ENCODE measurements at regions not wholly inside any gene's neighbourhood (a gene's known extent, or its start where the extent isn't known, plus 50 kb on each side); places are given as distances from the start of the nearest gene placed in this dataset.

DNA sequence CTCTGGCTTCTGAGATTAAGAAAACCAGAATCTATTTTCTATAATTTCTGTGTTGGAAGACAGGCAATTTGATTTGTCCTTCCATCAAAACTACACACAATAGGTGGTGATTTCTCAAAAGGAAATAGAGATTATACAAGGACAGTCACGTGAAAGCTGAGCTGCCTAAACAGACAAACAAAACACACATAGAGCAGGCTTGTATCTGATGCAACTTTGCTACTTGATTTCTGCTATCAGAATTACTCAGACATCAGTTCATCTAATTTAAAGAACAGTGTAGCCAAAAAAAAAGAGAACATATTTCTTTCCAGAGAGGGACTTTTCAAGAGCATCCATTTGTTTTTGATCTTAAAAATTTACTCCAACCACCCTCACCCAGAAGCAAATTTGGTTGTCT, 2128.3 kb upstream of the C9orf72 start:
- FAIRE-seq (no peak), DNase-seq (ENCODE audit: insufficient read length, low spot score) (no peak)

DNA sequence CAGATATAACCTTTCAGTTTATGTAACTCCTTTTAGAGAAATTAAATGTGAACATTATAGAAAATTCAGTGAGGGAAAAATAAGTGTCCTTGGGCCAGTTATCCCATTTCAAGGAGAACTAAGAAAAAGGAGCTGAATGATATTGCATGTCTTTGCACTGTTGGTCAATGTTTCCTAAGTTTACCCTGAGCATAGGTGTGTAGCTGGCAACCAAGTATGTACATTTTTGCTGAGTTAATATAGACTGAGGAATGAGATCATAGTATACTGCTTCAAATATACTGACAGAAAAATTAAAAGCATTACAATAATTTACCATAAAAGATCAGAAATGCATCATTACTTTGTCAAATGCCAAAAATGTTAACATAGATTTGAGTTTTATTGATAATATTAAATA, 2128.7 kb upstream of the C9orf72 start:
- FAIRE-seq (no peak), DNase-seq (ENCODE audit: insufficient read length, low spot score) (no peak)

DNA sequence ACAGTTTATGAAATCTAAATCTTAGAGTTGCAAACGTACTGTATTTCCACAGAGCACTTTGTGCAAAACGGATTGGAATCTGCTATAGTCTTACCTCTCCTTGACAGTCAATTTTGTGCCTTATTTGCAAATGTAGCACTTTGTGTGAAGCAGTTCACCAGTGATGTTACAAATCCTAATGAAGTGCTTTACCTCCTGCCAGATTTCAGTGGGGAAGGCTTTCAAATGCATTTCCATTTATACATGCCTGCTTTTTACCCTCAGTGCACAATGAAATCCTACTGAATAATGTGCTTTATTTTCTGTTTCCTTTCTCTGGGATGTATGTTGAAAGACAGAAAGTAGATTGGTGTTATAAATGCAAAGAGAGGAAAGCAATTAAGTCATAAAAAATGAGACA, 2141.6 kb upstream of the C9orf72 start:
- no peak for DNase-seq (ENCODE audit: insufficient read length, low spot score)
- no peak for FAIRE-seq

DNA sequence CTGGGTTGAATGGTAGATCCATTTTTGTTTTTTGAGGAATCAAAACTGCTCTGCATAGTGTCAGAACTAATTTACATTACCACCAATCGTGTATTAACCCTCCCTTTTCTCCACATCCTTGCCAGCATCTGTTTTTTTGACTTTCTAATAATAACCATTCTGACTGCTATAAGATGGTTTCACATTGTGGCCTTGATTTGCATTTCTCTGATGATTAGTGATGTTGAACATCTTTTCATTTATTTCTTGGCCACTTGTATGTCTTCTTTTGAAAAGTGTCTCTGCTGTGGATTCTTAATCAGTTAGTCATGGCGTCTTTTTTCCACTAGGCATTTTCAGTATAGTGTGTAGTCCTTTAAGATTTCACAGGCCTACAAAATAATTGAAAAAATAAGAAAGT, 2144.3 kb upstream of the C9orf72 start:
- DNase-seq (ENCODE audit: insufficient read length, low spot score), result no peak
- FAIRE-seq, result no peak

DNA sequence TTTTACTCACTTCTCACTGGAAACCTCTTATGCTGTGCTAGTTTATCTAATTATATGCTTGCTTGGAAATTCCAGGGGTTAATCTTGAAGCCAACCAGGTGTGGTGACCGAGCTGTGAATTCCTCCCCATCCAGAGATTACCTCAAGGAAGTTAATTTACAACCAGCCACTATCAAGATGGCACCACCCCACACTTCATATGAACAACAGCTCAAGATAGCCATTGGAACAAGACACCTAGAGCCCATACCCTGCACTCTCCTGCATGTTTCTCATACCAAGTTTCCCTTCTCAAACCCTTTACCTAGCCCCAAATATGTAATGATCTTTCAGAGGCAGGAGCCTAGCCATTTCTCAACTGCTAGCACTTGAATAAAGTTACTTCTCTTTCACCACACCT, 2156.9 kb upstream of the C9orf72 start:
- FAIRE-seq (no peak), DNase-seq (ENCODE audit: insufficient read length, low spot score) (no peak)

DNA sequence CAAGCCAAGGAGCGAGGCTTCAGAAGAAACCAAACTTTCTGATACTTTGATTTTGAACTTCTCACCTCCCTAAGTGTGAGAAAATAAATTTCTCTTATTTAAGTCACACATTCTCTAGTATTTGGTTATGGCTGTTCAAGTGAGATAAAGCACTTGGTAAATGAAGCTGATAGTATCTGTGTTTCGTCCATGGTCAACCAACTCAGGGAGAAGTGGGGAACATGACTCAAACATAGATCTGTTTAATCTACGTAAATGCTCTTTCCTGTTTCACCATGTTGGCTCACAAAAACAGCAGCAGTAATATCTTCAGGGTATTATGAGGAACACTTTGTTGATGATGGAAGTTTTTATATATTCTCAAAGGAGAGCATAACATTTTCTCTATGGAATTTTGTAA, 2167.2 kb upstream of the C9orf72 start:
- no peak for FAIRE-seq

DNA sequence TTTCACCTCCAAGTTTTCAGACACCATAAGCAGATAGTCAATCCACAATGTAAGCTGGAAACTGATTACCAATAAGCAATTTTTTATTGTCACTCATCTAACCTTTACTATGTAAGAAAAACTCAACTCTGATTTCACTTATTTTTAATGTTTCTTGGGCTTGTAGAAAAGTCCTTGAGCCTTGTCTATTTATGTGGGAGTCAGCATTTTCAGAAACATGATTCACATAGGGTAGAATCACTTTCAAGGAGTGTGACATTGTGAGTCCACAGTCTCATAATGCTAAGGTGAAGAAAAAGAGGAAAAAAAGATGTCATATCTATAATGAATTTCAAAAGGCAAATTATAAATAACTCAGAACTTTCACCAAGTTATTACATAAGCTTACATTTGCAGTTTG, 2167.9 kb upstream of the C9orf72 start:
- DNase-seq (ENCODE audit: insufficient read length, low spot score), result no peak
- FAIRE-seq, result no peak

More for the DNA sequence above, 2167.2 kb upstream of the C9orf72 start:
- DNase-seq (ENCODE audit: insufficient read length, low spot score), result no peak

DNA sequence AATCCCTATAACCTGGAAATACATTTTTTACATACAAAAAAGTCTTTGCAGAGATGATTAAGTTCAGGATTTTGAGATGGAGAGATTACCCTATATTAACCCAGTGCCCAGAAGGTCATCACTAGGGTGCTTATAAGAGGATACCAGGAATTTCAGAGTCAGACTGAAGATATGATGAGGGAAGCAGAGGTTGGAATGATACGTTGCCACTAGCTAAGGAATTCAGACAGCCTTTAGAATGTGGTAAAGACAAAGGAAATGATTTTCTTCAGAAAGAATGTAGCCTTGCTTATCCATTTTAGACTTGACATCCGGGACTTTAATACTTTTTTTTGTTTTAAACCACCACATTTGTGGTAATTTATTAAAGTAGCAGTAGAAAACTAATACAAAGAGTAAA, 2176.8 kb upstream of the C9orf72 start:
- DNase-seq (ENCODE audit: insufficient read length, low spot score) (no peak), FAIRE-seq (no peak)

DNA sequence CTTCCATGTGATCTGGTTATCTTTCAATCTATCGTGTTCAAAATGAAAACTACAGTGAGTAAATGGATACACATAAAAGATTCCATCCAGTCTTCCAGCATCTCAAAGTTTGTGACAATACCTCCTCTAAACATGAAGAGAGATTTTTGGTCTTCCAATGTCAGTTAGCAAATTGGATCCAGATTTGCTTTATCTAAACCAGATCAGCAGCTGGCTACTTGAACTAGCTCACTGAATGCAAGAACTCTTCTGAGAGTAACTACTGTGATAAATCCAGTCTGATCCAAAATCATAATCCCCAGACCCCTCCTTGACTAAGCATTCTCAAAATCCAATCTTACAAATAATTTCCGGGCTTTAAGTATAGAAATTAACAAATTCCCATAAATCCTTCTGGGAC, 2177.9 kb upstream of the C9orf72 start:
- DNase-seq (ENCODE audit: insufficient read length, low spot score), result no peak

DNA sequence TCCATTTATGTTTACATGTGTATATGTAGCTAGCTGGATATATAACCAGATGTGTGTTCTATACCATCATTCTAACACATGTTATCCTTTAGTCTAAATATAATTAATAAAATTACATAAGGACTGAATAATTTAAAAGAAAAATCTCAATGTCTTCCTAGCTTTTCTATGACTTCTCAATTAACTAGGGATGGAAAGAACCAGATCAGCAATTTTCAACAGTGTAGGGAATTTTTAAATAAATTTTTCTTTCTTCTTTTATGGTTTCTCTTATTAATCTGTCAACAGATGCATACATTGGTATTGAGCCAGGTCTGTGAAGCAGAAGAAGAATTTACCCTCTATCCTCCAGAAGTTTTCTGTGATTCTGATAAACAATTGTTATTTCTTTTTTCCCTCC, 2180.4 kb upstream of the C9orf72 start:
- FAIRE-seq (no peak), DNase-seq (ENCODE audit: insufficient read length, low spot score) (no peak)

More for the DNA sequence above, 2177.9 kb upstream of the C9orf72 start:
- no peak for FAIRE-seq

DNA sequence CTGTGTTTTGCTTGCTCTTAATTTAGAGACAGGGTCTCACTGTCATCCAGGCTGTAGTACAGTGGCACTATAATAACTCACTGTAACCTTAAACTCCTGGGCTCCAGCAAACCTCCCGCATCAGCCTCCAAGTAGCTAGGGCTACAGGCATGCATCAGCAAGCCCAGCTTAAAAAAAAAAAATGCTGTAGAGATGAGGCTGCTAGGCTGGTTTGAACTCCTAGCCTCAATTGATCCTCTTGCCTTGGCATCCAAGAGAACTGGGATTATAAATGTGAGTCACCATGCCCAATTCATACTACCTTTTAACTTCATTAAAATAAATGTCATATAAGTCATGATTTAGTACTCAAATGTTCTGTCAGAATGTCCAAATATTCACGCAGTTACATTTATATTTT, 2195.7 kb upstream of the C9orf72 start:
- no peak for FAIRE-seq
- no peak for DNase-seq (ENCODE audit: insufficient read length, low spot score)

DNA sequence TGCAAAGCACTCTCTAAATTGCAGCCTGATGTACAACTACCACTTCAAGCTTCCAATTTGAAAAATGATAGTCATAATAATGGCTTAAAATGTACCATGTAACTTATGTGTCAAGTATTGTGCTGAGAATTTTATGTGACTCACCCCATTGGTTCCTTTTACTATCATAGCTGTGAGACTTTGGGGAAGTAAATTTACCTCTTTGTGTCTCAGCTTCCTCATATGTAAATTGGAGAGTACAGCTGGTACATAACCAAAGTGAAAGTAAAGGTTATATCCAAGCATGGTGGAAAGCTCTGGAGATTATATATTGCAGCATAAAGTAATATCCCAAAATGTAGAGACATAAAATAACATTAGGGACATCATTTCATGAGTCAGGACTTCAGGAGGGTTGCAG, 2200.4 kb upstream of the C9orf72 start:
- DNase-seq (ENCODE audit: insufficient read length, low spot score) (no peak), FAIRE-seq (no peak)

DNA sequence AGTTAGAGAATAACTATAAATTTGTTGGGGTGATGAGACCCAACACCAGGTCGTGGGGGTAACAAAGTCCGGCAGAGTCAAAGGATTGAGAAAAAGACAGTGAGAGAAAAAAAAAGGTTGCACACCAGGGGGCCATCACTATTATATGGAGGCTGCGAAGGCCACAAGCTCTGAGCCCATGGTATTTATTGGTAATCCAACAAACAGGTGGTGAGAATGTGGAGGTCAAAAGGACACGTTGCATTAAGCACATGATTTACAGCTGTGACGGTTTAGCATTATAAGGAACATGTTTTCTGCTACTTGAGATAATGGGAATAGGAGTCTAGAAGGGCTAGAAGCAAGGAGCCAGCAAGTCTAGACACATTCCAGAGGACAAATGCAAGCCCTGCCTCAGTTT, 2202.2 kb upstream of the C9orf72 start:
- no peak for FAIRE-seq
- DNase-seq (ENCODE audit: insufficient read length, low spot score), result no peak

DNA sequence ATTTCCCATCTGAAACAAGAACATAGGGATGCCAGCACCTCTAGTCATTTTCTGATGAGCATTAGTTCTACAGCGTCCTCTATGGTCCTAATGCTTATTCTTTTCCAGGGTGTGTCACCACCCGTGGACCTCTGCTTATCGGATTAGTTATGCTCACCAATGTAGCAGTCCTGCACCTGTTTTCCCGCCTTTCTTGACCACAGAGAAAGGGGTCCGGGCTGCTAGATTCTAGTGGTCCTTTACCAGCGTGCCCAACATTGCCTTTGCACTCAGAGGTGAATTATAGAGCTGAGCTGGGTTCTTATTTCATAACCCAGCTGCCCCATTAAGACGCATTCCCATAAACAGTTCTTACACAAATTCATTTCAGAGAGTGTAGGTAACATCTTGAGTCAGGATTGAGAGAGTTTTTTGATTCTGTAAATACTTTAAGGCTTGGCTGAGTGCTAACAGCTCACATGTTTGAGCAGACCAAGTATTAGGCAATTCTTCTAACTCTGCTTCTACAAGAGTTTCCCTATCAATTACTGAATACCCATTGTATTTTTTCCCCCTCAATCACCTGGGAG, 2205.1 kb upstream of the C9orf72 start:
- DNase-seq (ENCODE audit: insufficient read length, low spot score) (no peak), FAIRE-seq (no peak)

DNA sequence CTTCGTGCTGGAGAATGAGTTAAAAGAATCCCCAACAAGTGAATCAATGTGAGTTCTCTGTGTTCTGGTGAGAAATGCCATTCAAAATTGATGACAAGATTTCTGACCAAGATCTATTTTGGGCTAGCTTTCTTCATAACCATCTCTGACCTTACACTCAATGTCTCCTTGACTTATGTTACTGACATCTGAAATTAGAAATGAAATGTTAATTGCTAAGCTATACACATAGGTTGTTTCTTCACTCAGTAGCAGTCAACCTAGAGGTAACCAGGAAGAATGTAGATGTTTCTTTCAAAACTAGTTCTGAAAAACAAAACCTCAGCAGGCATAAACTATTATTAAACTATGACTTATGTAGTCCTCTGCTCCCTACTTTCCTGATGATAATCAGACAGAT, 2220.7 kb upstream of the C9orf72 start:
- FAIRE-seq (no peak), DNase-seq (ENCODE audit: insufficient read length, low spot score) (no peak)

DNA sequence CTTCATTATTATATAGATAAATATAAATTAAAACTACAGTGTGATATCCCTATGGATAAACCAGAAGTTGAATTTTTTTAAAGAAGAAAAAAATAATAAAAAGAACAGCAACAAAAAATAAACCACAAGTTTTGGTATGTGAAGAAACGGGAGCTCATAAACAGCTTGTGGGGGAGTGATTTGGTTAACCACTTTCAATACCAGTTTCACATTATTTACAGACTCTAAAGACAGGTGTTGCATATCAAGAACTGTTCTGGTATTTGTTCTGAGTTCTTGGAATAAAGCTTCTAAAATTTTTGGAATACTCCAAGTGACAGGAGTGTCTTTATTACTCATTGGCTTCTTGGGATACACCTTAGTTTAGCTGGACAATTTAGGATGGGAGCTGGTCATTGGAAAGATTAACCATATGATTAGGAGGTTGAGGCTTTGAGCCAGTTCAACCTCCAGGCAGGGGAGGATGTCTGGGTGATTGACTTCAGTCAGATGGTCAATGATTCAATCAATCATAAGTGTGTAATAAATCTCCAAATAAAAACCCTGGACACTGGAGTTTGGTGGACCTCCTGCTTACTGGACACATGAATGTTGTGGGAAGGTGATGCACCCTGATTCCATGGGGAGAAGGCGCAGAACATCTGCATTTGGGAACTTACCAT, 2223.1 kb upstream of the C9orf72 start:
- DNase-seq (ENCODE audit: insufficient read length, low spot score) (no peak), FAIRE-seq (no peak)

DNA sequence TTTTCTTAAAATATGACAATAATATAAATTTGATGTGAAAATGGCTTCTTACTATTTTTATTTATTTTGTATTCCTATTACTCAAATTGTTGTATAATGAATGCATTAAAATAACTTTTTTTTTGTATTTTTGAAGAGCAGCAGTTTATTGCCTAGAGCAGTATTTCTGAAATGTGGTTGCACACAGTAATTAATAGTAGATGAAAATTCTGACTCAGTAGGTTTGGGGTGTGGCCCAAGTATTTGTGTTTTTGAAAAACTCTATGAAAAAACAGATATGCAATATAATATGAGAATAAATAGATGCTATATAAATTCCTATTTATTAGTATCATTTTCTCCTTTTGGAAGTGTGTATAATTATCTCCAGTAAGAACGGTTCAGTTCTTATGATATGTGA, 2225.3 kb upstream of the C9orf72 start:
- FAIRE-seq, result no peak

DNA sequence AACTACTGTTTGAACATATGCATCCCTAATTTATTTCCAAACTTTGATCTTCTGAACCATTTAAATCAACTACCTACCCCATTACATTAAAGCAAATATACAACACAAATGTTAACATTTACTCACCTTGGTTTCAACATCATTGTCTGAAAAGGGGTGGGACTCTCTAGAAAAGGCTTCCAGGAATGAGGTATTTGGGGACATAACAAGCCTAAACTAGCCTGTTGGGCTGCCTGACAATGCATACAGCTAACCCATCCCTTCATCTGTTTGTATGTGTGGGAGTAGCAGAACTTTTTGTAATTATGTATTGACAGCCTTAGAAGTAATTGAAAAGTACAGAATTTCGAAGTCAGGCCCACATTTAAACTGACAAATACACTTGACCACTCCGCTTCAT, 2225.9 kb upstream of the C9orf72 start:
- FAIRE-seq (no peak), DNase-seq (ENCODE audit: insufficient read length, low spot score) (no peak)

More for the DNA sequence above, 2225.3 kb upstream of the C9orf72 start:
- no peak for DNase-seq (ENCODE audit: insufficient read length, low spot score)

DNA sequence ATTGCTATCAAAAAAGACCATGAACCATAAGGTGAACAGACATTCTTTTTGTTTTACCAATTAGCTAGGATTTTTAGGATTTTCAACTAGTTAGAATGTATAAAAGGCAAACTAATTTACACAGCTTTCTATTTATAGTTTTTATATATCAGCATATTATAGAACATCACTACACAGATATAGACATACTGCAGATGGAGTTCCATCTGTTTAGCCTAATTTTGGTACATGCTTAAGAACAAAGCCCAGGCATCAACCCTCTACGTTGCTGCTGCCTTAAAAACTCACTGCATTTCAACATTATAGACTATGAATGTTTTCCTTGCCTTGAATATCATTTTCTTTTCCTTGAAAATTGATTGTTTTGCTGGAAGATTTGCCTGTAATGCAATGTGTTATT, 2227.5 kb upstream of the C9orf72 start:
- DNase-seq (ENCODE audit: insufficient read length, low spot score) (no peak), FAIRE-seq (no peak)

DNA sequence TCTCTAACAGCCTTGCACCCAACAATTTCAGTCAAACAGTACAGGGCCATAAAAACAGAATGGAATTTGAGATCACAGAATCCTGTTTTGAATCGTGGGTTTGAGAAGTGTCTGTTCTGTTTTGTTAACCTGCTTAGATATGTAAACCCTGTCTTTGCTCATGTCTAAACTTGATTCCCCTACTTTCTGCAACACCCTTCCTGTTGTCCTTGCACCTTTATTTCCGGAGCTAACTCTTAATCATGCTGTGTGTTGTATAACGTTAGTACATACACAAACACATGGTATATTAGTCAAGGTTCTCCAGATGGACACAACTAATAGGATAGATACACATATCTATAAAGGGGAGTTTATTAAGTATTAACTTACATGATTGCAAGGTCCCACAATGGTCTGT, 2229.2 kb upstream of the C9orf72 start:
- no peak for DNase-seq (ENCODE audit: insufficient read length, low spot score)
- no peak for FAIRE-seq

DNA sequence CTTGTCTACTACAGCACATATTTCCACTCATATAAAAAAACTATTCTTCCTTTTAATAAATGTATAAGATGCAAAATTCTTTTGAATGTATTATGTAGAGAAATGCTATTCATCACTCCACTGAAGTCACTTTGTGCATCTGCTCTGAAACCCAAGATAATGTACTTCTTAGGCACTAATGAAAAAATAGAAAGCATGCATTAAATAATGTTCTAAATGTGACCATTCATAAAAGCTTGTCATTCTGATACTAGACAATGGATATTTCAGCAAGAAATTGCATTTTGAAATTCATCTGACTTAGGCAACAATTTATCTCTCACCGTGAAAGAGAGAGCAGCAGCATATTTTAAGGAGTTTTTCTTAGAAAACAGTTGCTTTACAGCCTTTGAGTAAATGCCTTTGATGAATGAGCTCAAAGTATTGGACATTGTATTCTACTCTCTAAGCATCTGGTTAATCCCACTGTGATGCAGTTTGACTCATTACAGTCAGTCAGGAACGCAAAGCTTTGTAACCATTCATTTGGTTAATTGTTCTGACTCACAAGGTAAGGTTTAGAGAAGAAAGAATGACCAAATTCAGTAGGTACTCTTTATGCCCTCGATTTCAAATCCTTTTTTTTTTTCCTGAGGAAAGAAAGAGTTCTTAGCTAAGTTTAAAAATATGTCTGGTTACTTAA, 2233.8 kb upstream of the C9orf72 start:
- DNase-seq (ENCODE audit: insufficient read length, low spot score) (no peak), FAIRE-seq (no peak)

DNA sequence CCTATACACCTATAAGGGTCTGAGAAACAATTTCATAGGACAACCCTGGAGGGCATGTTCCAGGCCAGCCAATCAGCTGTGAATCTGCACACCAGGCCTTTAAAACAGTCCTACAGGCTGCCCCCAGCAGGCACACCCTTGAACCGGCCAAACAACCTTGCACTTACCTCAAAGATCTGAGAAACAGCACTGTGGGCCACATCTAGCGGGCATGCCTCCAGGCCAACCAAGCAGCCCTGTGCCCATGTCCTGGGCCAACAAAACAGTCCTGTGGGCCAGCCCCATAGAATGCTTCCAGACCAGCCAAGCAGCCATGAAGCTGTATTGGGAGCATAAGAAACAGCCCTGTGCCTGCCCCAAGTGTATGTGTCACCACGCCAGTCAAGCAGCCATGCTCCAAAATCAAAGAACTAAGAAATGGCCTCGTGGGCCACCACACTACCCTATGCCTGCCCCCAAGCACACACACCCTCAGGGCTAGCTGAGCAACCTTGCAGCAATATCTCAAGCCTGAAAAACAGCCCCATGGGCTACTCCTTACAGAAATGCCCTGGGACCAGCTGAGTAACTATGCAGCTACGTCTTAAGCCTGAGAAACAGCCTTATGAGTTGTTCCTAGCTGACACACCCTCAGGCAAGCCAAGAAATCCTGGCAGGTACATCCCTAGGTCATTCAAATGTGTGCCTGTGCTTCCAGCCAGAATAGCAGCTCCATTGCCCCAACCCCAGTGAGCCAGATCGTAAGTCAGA, 2243.8 kb upstream of the C9orf72 start:
- DNase-seq (ENCODE audit: insufficient read length, low spot score), result no peak
- no peak for FAIRE-seq
